Upper lobe of left lung (tissue), 6 donors: ENCODE measurements at regions not wholly inside any gene's neighbourhood (a gene's known extent, or its start where the extent isn't known, plus 50 kb on each side); places are given as distances from the start of the nearest gene placed in this dataset.

ENCODE experiments used
- ATAC-seq, 2 donors: fragments of 200-7000 bp; cut with Tn5 transposase; one replicate each; pipeline ENCODE4 v1.9.1; 2022; ENCODE audit warnings: mild to moderate bottlenecking in 2 of 2, moderate library complexity in 2 of 2; ENCODE audit not compliant: low FRiP score in 2 of 2
- DNase-seq, 2 donors: peaks; one replicate each; pipeline ENCODE4 v3.0.0-alpha.2; 2019 to 2020
- H3K27ac ChIP-seq, 4 donors: fragments of 200-600 bp; sonication (generic); one replicate each; pipeline ENCODE4 v1.5.1; 2016 to 2019
- H3K27me3 ChIP-seq, 4 donors: fragments of 200-600 bp; sonication (generic); one replicate each; pipeline ENCODE4 v1.5.1; 2017 to 2019
- H3K36me3 ChIP-seq, 4 donors: fragments of 200-600 bp; sonication (generic); one replicate each; pipeline ENCODE4 v1.5.1; 2016 to 2019
- H3K4me1 ChIP-seq, 4 donors: fragments of 200-600 bp; sonication (generic); one replicate each; pipeline ENCODE4 v1.5.1; 2018 to 2019
- H3K4me3 ChIP-seq, 4 donors: fragments of 200-600 bp; sonication (generic); one replicate each; pipeline ENCODE4 v1.5.1; 2017 to 2019; ENCODE audit warnings: mild to moderate bottlenecking in 2 of 4, moderate library complexity in 1 of 4
- H3K9me3 ChIP-seq, 4 donors: fragments of 200-600 bp; sonication (generic); one replicate each; pipeline ENCODE4 v1.5.1; 2018 to 2019
- CTCF ChIP-seq, 6 experiments: fragments of 450-650 bp in 4 of 6; fragments of 200-600 bp in 2 of 6; sonication (generic) in 2 of 6; IDR thresholded peaks; one replicate each; pipeline ENCODE4 v1.5.1; 2016 to 2019; ENCODE audit warnings: antibody characterized with exemption in 6 of 6
- EP300 ChIP-seq, 4 donors: sonication (generic); formaldehyde crosslinking; IDR thresholded peaks; one replicate each; pipeline ENCODE4 v1.5.1; 2017; ENCODE audit warnings: antibody characterized with exemption in 4 of 4, control low read depth in 2 of 4
- POLR2A ChIP-seq, 4 donors: fragments of 450-650 bp; IDR thresholded peaks; one replicate each; pipeline ENCODE4 v1.5.1; 2016 to 2017; ENCODE audit warnings: antibody characterized with exemption in 4 of 4, mild to moderate bottlenecking in 2 of 4
- POLR2AphosphoS5 ChIP-seq, 2 donors: sonication (generic); formaldehyde crosslinking; IDR thresholded peaks; one replicate each; pipeline ENCODE4 v1.5.1; 2017; ENCODE audit warnings: antibody characterized with exemption in 2 of 2
- WGBS, 2 donors: methylation state at CpG; one replicate each; pipeline ENCODE4 v1.1.5; 2017 to 2018; 5-methylcytosine and 5-hydroxymethylcytosine counted together
- donor health status: DM: no; HTN: no; CAD: no; lungs with moderate emphysema.
- donor health status: DM: no; HTN: yes; CAD: no; lungs with severe emphysema.

DNA sequence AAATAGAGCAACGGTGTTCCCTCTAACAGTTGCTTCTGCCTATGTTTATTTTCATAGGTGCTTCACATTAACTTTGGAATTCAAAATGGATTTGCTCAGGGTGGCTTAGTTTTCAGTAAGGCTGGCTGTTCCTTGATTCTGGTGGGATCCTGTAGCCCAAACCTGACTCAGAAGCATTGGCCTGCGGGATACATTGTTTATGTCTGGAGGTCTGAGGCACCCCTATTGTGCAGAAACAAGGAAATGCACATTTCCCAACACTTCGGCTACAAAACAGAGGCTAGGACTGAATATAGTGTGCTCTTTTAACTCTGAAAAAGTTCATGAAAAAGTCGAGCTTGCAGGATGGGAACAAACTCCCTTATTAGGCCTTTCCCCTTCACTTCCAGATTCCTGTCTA lies 133.8 kb upstream of the F3 start:
- H3K4me3 ChIP-seq, result no peak overlapping the region
- WGBS, 2 donors, result 52 to 59% methylated on average over 4 of the region's 4 CpGs
- no peaks in the 10 kb centered on the region for H3K4me1 ChIP-seq
- no peak for DNase-seq
- H3K27me3 ChIP-seq, result no peaks in the 10 kb centered on the region
- ATAC-seq, result no peak
- H3K36me3 ChIP-seq, result no peaks in the 10 kb centered on the region
- TF ChIP-seq POLR2AphosphoS5 (IDR thresholded peaks at IDR 0.05), result no peak
- no peak for TF ChIP-seq CTCF (IDR thresholded peaks at IDR 0.05)
- TF ChIP-seq EP300 (IDR thresholded peaks at IDR 0.05), result no peak
- no peak for TF ChIP-seq POLR2A (IDR thresholded peaks at IDR 0.05)
- H3K9me3 ChIP-seq, result no peaks in the 10 kb centered on the region
- H3K27ac ChIP-seq, result no peak overlapping the region

GRCh38 chr1:94674876-94675275 lies 133.3 kb upstream of the F3 start:
- DNase-seq, result no peak
- H3K27ac ChIP-seq, result no peak overlapping the region
- no peak overlapping the region for H3K4me3 ChIP-seq
- 86 to 92% methylated on average over 1 of the region's 1 CpG for WGBS, 2 donors
- H3K27me3 ChIP-seq, result no peaks in the 10 kb centered on the region
- ATAC-seq, result no peak
- no peaks in the 10 kb centered on the region for H3K9me3 ChIP-seq
- H3K36me3 ChIP-seq, result no peaks in the 10 kb centered on the region
- H3K4me1 ChIP-seq, result no peaks in the 10 kb centered on the region
- TF ChIP-seq POLR2AphosphoS5 (IDR thresholded peaks at IDR 0.05) (no peak), POLR2A (IDR thresholded peaks at IDR 0.05) (no peak), CTCF (IDR thresholded peaks at IDR 0.05) (no peak), EP300 (IDR thresholded peaks at IDR 0.05) (no peak)

DNA sequence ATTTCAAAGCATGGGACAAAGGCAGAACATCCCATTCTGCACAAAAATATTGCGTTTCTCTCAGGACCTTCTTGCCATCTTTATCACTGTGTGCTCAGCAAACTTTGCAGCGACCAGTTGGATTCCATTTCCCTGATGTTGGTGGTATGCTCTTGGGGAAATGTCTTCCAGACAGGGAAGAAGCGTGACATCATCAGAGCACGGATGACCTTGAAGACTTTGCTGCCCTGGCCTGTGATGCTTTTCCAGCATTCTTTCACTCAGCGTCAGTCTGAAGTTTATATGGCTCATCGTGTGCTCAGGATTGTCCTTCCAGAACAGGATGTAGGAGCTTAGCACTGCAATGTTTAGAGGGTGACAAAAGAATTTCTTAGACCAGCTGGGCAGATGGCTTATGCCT lies 131.4 kb upstream of the F3 start:
- no peaks in the 10 kb centered on the region for H3K4me1 ChIP-seq
- H3K9me3 ChIP-seq, result no peaks in the 10 kb centered on the region
- WGBS, 2 donors, result 85 to 93% methylated on average over 6 of the region's 6 CpGs
- H3K27me3 ChIP-seq, result no peaks in the 10 kb centered on the region
- TF ChIP-seq POLR2A (IDR thresholded peaks at IDR 0.05) (no peak), EP300 (IDR thresholded peaks at IDR 0.05) (no peak), POLR2AphosphoS5 (IDR thresholded peaks at IDR 0.05) (no peak), CTCF (IDR thresholded peaks at IDR 0.05) (no peak)
- H3K27ac ChIP-seq, result no peak overlapping the region
- H3K4me3 ChIP-seq, result no peak overlapping the region
- no peak for ATAC-seq
- H3K36me3 ChIP-seq, result no peaks in the 10 kb centered on the region
- no peak for DNase-seq

GRCh38 chr1:94672001-94672400 lies 130.4 kb upstream of the F3 start:
- no peaks in the 10 kb centered on the region for H3K36me3 ChIP-seq
- peaks cover 0 to 3% (median 0%) of the 10 kb centered on the region in 4 donors for H3K4me1 ChIP-seq
- 93 to 96% methylated on average over 2 of the region's 2 CpGs for WGBS, 2 donors
- no peak for TF ChIP-seq POLR2A (IDR thresholded peaks at IDR 0.05)
- TF ChIP-seq POLR2AphosphoS5 (IDR thresholded peaks at IDR 0.05), result no peak
- TF ChIP-seq CTCF (IDR thresholded peaks at IDR 0.05), result no peak
- no peak for TF ChIP-seq EP300 (IDR thresholded peaks at IDR 0.05)
- no peaks in the 10 kb centered on the region for H3K9me3 ChIP-seq
- DNase-seq (no peak), ATAC-seq (peak in 1 of 2 donors; percentile 40)
- no peak overlapping the region for H3K4me3 ChIP-seq
- H3K27ac ChIP-seq, result no peak overlapping the region
- no peaks in the 10 kb centered on the region for H3K27me3 ChIP-seq

GRCh38 chr1:94670273-94670672 lies 128.7 kb upstream of the F3 start:
- no peak for DNase-seq

More at GRCh38 chr1:94670273-94670672, 128.7 kb upstream of the F3 start:
- Histone ChIP-seq H3K4me1 (peaks cover 0 to 3% (median 0%) of the 10 kb centered on the region in 4 donors), H3K4me3 (no peak overlapping the region), H3K27me3 (no peaks in the 10 kb centered on the region), H3K27ac (no peak overlapping the region), H3K36me3 (no peaks in the 10 kb centered on the region), H3K9me3 (no peaks in the 10 kb centered on the region)
- WGBS, 2 donors, result 68 to 88% methylated on average over 2 of the region's 2 CpGs
- TF ChIP-seq POLR2AphosphoS5 (IDR thresholded peaks at IDR 0.05) (no peak), CTCF (IDR thresholded peaks at IDR 0.05) (no peak), POLR2A (IDR thresholded peaks at IDR 0.05) (no peak), EP300 (IDR thresholded peaks at IDR 0.05) (no peak)
- no peak for ATAC-seq
